Upper lobe of right lung (tissue), 1 donor: ENCODE measurements at regions not wholly inside any gene's neighbourhood (a gene's known extent, or its start where the extent isn't known, plus 50 kb on each side); places are given as distances from the start of the nearest gene placed in this dataset.

ENCODE experiments used
- ATAC-seq: fragments of 200-7000 bp; cut with Tn5 transposase; one replicate; pipeline ENCODE4 v1.9.1; 2020; ENCODE audit warnings: mild to moderate bottlenecking, moderate library complexity
- DNase-seq: peaks from one replicate; pipeline ENCODE4 v3.0.0-alpha.2; 2020
- H3K27ac ChIP-seq: fragments of 200-600 bp; one replicate; pipeline ENCODE4 v1.8.0; 2022
- H3K27me3 ChIP-seq: fragments of 200-600 bp; one replicate; pipeline ENCODE4 v1.8.0; 2022; ENCODE audit warnings: mild to moderate bottlenecking
- H3K36me3 ChIP-seq: fragments of 200-600 bp; one replicate; pipeline ENCODE4 v1.8.0; 2022
- H3K4me1 ChIP-seq: fragments of 200-600 bp; one replicate; pipeline ENCODE4 v1.8.0; 2022
- H3K4me3 ChIP-seq: fragments of 200-600 bp; one replicate; pipeline ENCODE4 v1.8.0; 2022; ENCODE audit warnings: mild to moderate bottlenecking
- H3K9me3 ChIP-seq: fragments of 200-600 bp; one replicate; pipeline ENCODE4 v1.8.0; 2022
- CTCF ChIP-seq: fragments of 200-600 bp; IDR thresholded peaks from one replicate; pipeline ENCODE4 v1.8.0; 2022; ENCODE audit warnings: antibody characterized with exemption
- intact Hi-C: fragments of 100-400 bp; cut with DNase I; formaldehyde crosslinking; loops from one replicate; pipeline ENCODE4 v1.11.0; 2022
- donor health status: DM: no; HTN: yes; CAD: no; lungs with severe emphysema.

GRCh38 chr1:2961081-2961480, 60.2 kb upstream of the ACTRT2 start:
- no peaks in the 10 kb centered on the region for H3K4me1 ChIP-seq
- DNase-seq = peak; percentile 32

GRCh38 chr1:2961661-2962060, 59.6 kb upstream of the ACTRT2 start:
- intact Hi-C loops = no loop called here
- Histone ChIP-seq H3K4me3 (no peak overlapping the region), H3K36me3 (no peaks in the 10 kb centered on the region), H3K27me3 (no peaks in the 10 kb centered on the region), H3K4me1 (no peaks in the 10 kb centered on the region), H3K9me3 (no peaks in the 10 kb centered on the region), H3K27ac (no peak overlapping the region)
- no peak for DNase-seq
- no peak for ATAC-seq
- TF ChIP-seq CTCF = no peak

More at GRCh38 chr1:2961081-2961480, 60.2 kb upstream of the ACTRT2 start:
- H3K36me3 ChIP-seq = no peaks in the 10 kb centered on the region
- H3K27me3 ChIP-seq = no peaks in the 10 kb centered on the region
- no peak overlapping the region for H3K27ac ChIP-seq
- no peak for ATAC-seq
- no peaks in the 10 kb centered on the region for H3K9me3 ChIP-seq
- intact Hi-C loops = no loop called here
- TF ChIP-seq CTCF = no peak
- H3K4me3 ChIP-seq = no peak overlapping the region

DNA sequence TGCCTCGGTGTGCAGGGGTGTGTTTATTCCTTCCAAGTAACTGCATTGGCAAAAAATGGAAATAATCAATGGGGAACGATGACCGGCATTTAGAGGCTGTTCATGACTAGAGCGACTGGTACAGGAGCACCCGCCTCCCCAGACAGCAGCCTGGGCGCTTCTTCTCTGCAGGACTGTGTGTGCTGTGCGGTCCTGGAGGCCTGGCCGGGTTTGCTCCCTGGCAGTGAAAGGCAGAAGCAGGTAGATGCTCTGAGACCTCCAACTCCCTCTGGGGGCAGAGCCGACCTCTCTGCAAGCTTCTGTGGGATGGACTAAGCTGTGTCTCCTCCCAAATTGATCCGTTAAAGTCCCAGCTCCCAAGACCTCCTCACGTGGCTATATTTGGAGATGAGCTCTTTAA, 59.2 kb upstream of the ACTRT2 start:
- intact Hi-C loops = no loop called here
- Histone ChIP-seq H3K4me3 (no peak overlapping the region), H3K9me3 (no peaks in the 10 kb centered on the region), H3K4me1 (no peaks in the 10 kb centered on the region), H3K27me3 (no peaks in the 10 kb centered on the region), H3K27ac (no peak overlapping the region), H3K36me3 (no peaks in the 10 kb centered on the region)
- TF ChIP-seq CTCF = no peak
- ATAC-seq = no peak
- DNase-seq = peak; percentile 43

GRCh38 chr1:2962541-2962940, 58.7 kb upstream of the ACTRT2 start:
- H3K27ac ChIP-seq = no peak overlapping the region
- no peaks in the 10 kb centered on the region for H3K4me1 ChIP-seq
- H3K27me3 ChIP-seq = no peaks in the 10 kb centered on the region
- TF ChIP-seq CTCF = no peak
- peak; percentile 33 for DNase-seq
- H3K9me3 ChIP-seq = no peaks in the 10 kb centered on the region
- H3K36me3 ChIP-seq = no peaks in the 10 kb centered on the region
- intact Hi-C loops = no loop called here
- H3K4me3 ChIP-seq = no peak overlapping the region
- no peak for ATAC-seq

DNA sequence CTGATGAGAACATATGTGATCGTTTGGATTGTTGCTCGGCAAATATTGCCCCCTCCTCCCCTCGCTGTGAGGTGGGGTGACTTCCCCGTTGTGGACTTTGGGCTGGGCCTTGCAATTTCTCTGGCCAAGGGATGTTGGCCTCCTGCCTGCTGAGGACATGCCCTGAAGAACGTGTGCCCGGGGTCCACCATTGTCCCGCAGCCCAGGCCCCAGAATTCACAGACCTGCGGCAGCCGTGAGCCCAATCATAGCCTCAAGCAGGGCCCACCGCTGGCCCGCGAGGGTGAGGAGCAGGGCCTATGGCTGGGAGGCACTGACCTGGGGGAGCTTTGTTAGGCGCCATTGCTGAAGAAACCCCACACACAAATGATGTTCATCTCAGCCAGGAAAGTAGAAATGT, 58.3 kb upstream of the ACTRT2 start:
- Histone ChIP-seq H3K4me1 (no peaks in the 10 kb centered on the region), H3K36me3 (no peaks in the 10 kb centered on the region), H3K9me3 (no peaks in the 10 kb centered on the region), H3K4me3 (no peak overlapping the region), H3K27ac (no peak overlapping the region), H3K27me3 (no peaks in the 10 kb centered on the region)
- ATAC-seq (no peak), DNase-seq (peak; percentile 49)
- intact Hi-C loops = no loop called here
- TF ChIP-seq CTCF = no peak

- peaks cover 9% of the 10 kb centered on the region for H3K27me3 ChIP-seq
- intact Hi-C loops = no loop called here
- no peak for ATAC-seq
These were observed 55.6 kb upstream of the ACTRT2 start for GRCh38 chr1:2965676-2966075.

More at GRCh38 chr1:2965676-2966075, 55.6 kb upstream of the ACTRT2 start:
- Histone ChIP-seq H3K27ac (no peak overlapping the region), H3K9me3 (no peaks in the 10 kb centered on the region), H3K36me3 (no peaks in the 10 kb centered on the region), H3K4me3 (no peak overlapping the region), H3K4me1 (no peaks in the 10 kb centered on the region)
- TF ChIP-seq CTCF = no peak
- DNase-seq = peak; percentile 13
